T-cell (primary cell): ENCODE measurements at regions not wholly inside any gene's neighbourhood (a gene's known extent, or its start where the extent isn't known, plus 50 kb on each side); places are given as distances from the start of the nearest gene placed in this dataset.

ENCODE experiments used
- ATAC-seq, 4 experiments: fragments of 200-7000 bp in 3 of 4; fragments of 150-1000 bp in 1 of 4; cut with Tn5 transposase; replicated peaks in 1 of 4; 1 replicate in 3 of 4; 2 replicates in 1 of 4; pipeline ENCODE4 v1.10.0; 2021; ENCODE audit warnings: moderate library complexity in 3 of 4, mild to moderate bottlenecking in 2 of 4, moderate number of reproducible peaks in 1 of 4
- CTCF ChIA-PET, 2 donors: fragments of 300-600 bp; sonication (Branson Sonifier 250); formaldehyde crosslinking; loops; one replicate each; lab custom pipeline; 2022; ENCODE audit warnings: antibody characterized with exemption in 2 of 2; lab: Charles Lee
- POLR2A ChIA-PET, 2 donors: fragments of 300-600 bp; sonication (Branson Sonifier 250); formaldehyde crosslinking; loops; one replicate each; lab custom pipeline; 2022; ENCODE audit warnings: antibody characterized with exemption in 2 of 2; lab: Charles Lee
- DNase-seq, 35 experiments: peaks; one replicate each; pipeline versions ENCODE4 v3.0.0 to v3.0.0-alpha.2; 2013 to 2023
- H3K27ac ChIP-seq: one replicate; pipeline ENCODE4 v1.5.1; 2013; ENCODE audit warnings: low read length
- H3K27me3 ChIP-seq, 2 experiments: replicated peaks in 1 of 2; 1 replicate in 1 of 2; 2 replicates in 1 of 2; pipeline versions ENCODE4 v1.6.1 to v1.7.0; 2013; ENCODE audit warnings: low read length in 1 of 2, mixed read lengths in 1 of 2; ENCODE audit not compliant: control insufficient read depth in 2 of 2, insufficient read depth in 2 of 2; ENCODE audit errors: extremely low read depth in 1 of 2
- H3K36me3 ChIP-seq, 2 donors: 1 replicate in 1 of 2; 2 replicates in 1 of 2; pipeline versions ENCODE4 v1.6.1 to v1.7.0; 2013; ENCODE audit warnings: low read length in 1 of 2; ENCODE audit not compliant: control insufficient read depth in 2 of 2, insufficient read depth in 1 of 2; ENCODE audit errors: extremely low read depth in 1 of 2
- H3K4me1 ChIP-seq, 2 experiments: 1 replicate in 1 of 2; 2 replicates in 1 of 2; pipeline versions ENCODE4 v1.6.1 to v1.7.0; 2013; ENCODE audit warnings: low read length in 2 of 2, mixed read lengths in 1 of 2; ENCODE audit not compliant: insufficient read depth in 2 of 2, control insufficient read depth in 1 of 2; ENCODE audit errors: extremely low read depth in 1 of 2
- H3K4me3 ChIP-seq, 2 donors: 1 replicate in 1 of 2; 2 replicates in 1 of 2; pipeline versions ENCODE4 v1.5.1 to v1.7.0; 2013; ENCODE audit warnings: mild to moderate bottlenecking in 2 of 2, low read length in 1 of 2, moderate library complexity in 1 of 2; ENCODE audit not compliant: control insufficient read depth in 1 of 2; ENCODE audit errors: extremely low read depth in 1 of 2
- H3K9me3 ChIP-seq: 2 replicates; pipeline ENCODE4 v1.7.0; 2013
- H3K27ac Mint-ChIP-seq, 2 donors: one replicate each; pipeline ENCODE4 v1.8.0; 2020 to 2021; ENCODE audit warnings: mild to moderate bottlenecking in 2 of 2, mixed read lengths in 2 of 2
- H3K27me3 Mint-ChIP-seq, 2 donors: one replicate each; pipeline ENCODE4 v1.8.0; 2021 to 2022; ENCODE audit warnings: mixed read lengths in 2 of 2
- H3K36me3 Mint-ChIP-seq: one replicate; pipeline ENCODE4 v1.8.0; 2021; ENCODE audit warnings: mixed read lengths
- H3K4me1 Mint-ChIP-seq, 3 donors: one replicate each; pipeline ENCODE4 v1.8.0; 2020 to 2022; ENCODE audit warnings: mixed read lengths in 3 of 3, mild to moderate bottlenecking in 1 of 3
- H3K4me3 Mint-ChIP-seq, 3 donors: one replicate each; pipeline ENCODE4 v1.8.0; 2020 to 2022; ENCODE audit warnings: mild to moderate bottlenecking in 3 of 3, mixed read lengths in 3 of 3, moderate library complexity in 3 of 3
- H3K9me3 Mint-ChIP-seq, 3 donors: one replicate each; pipeline ENCODE4 v1.8.0; 2020 to 2022; ENCODE audit warnings: mixed read lengths in 3 of 3
- WGBS: methylation state at CpG from one replicate; pipeline ENCODE4 v1.1.5; 2013; ENCODE audit warnings: missing lambda C conversion rate; ENCODE audit not compliant: insufficient coverage; 5-methylcytosine and 5-hydroxymethylcytosine counted together

DNA sequence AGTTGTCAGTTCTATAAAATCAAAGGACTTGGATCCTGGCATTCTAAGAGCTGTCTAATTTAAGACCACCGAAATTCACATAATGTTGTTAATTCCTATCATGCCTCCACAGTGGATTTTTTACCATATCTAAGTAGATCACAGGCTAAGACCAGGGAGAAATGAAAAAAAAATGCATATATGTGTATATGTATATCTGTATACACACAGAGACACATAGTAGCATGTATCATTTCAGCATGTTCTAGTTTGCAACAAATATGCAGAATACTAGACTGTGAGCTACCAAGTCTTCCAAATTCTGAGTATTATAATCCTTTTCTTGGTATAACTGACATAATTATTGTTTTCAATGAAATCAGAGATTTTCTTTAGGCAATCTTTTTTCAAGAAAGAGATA is 267.6 kb upstream of the TSHZ2 start:
- POLR2A ChIA-PET: no interaction called here
- Mint-ChIP-seq H3K27me3 (no peaks in the 10 kb centered on the region), H3K4me3 (no peak overlapping the region), H3K36me3 (no peaks in the 10 kb centered on the region), H3K9me3 (peaks cover 0 to 5% (median 0%) of the 10 kb centered on the region in 3 donors), H3K27ac (no peak overlapping the region), H3K4me1 (no peaks in the 10 kb centered on the region)
- WGBS: no CpG with 5 or more reads among the region's 1 CpG
- Histone ChIP-seq H3K27ac (no peak overlapping the region), H3K4me3 (no peak overlapping the region), H3K4me1 (no peaks in the 10 kb centered on the region), H3K36me3 (no peaks in the 10 kb centered on the region), H3K9me3 (no peaks in the 10 kb centered on the region), H3K27me3 (no peaks in the 10 kb centered on the region)
- DNase-seq (no peak), ATAC-seq (no peak)
- CTCF ChIA-PET: no interaction called here

- Histone ChIP-seq H3K4me1 (no peaks in the 10 kb centered on the region), H3K4me3 (no peak overlapping the region), H3K9me3 (no peaks in the 10 kb centered on the region), H3K36me3 (no peaks in the 10 kb centered on the region), H3K27me3 (peaks cover 0 to 11% of the 10 kb centered on the region in 2 experiments), H3K27ac (no peak overlapping the region)
- no peak for ATAC-seq
- H3K4me3 Mint-ChIP-seq: no peak overlapping the region
- 83% methylated on average over 1 of the region's 2 CpGs for WGBS
- peaks cover 0 to 26% of the 10 kb centered on the region in 2 donors for H3K27me3 Mint-ChIP-seq
- DNase-seq: no peak
- CTCF ChIA-PET: interaction anchor here in 1 of 2 donors (1.0 kb wide), 1 partner anchor 93 kb away, joined by 3 read pairs; no protein-coding TSS in a partner anchor
- H3K4me1 Mint-ChIP-seq: peaks cover 0 to 4% (median 0%) of the 10 kb centered on the region in 3 donors
- no peak overlapping the region for H3K27ac Mint-ChIP-seq
- no peaks in the 10 kb centered on the region for H3K36me3 Mint-ChIP-seq
- POLR2A ChIA-PET: no interaction called here
- peaks cover 0 to 6% (median 4%) of the 10 kb centered on the region in 3 donors for H3K9me3 Mint-ChIP-seq
Observed at GRCh38 chr20:52688345-52688744, 283.8 kb upstream of the TSHZ2 start.

- CTCF ChIA-PET: no interaction called here
- peaks cover 0 to 7% of the 10 kb centered on the region in 2 experiments for H3K27me3 ChIP-seq
- H3K27ac ChIP-seq: no peak overlapping the region
- no peak overlapping the region for H3K4me3 ChIP-seq
- no peaks in the 10 kb centered on the region for H3K36me3 ChIP-seq
- ATAC-seq (no peak), DNase-seq (no peak)
- no peak overlapping the region for H3K4me3 Mint-ChIP-seq
- H3K27ac Mint-ChIP-seq: no peak overlapping the region
- POLR2A ChIA-PET: no interaction called here
- no CpG with 5 or more reads among the region's 5 CpGs for WGBS
- no peaks in the 10 kb centered on the region for H3K36me3 Mint-ChIP-seq
- H3K4me1 ChIP-seq: no peaks in the 10 kb centered on the region
- H3K27me3 Mint-ChIP-seq: peaks cover 2 to 13% of the 10 kb centered on the region in 2 donors
- peaks cover 0 to 4% (median 0%) of the 10 kb centered on the region in 3 donors for H3K4me1 Mint-ChIP-seq
- H3K9me3 Mint-ChIP-seq: peaks cover 0 to 6% (median 4%) of the 10 kb centered on the region in 3 donors
- no peaks in the 10 kb centered on the region for H3K9me3 ChIP-seq
Observed at GRCh38 chr20:52684905-52685304, 287.3 kb upstream of the TSHZ2 start.

- no peak overlapping the region for H3K4me3 Mint-ChIP-seq
- peaks cover 2 to 16% of the 10 kb centered on the region in 2 donors for H3K27me3 Mint-ChIP-seq
- DNase-seq (no peak), ATAC-seq (no peak)
- no peaks in the 10 kb centered on the region for H3K36me3 ChIP-seq
- WGBS: 74% methylated on average over 10 of the region's 14 CpGs
- CTCF ChIA-PET: no interaction called here
- H3K27ac Mint-ChIP-seq: no peak overlapping the region
- H3K27ac ChIP-seq: no peak overlapping the region
- peaks cover 0 to 4% (median 0%) of the 10 kb centered on the region in 3 donors for H3K4me1 Mint-ChIP-seq
- no peaks in the 10 kb centered on the region for H3K4me1 ChIP-seq
- H3K36me3 Mint-ChIP-seq: no peaks in the 10 kb centered on the region
- peaks cover 0 to 7% of the 10 kb centered on the region in 2 experiments for H3K27me3 ChIP-seq
- POLR2A ChIA-PET: no interaction called here
- peaks cover 0 to 6% (median 4%) of the 10 kb centered on the region in 3 donors for H3K9me3 Mint-ChIP-seq
- no peak overlapping the region for H3K4me3 ChIP-seq
- H3K9me3 ChIP-seq: no peaks in the 10 kb centered on the region
Observed at GRCh38 chr20:52684176-52684575, 288.0 kb upstream of the TSHZ2 start.

- 73% methylated on average over 3 of the region's 5 CpGs for WGBS
- ChIA-PET CTCF (no interaction called here), POLR2A (no interaction called here)
Observed at GRCh38 chr20:52683761-52684160, 288.4 kb upstream of the TSHZ2 start.

DNA sequence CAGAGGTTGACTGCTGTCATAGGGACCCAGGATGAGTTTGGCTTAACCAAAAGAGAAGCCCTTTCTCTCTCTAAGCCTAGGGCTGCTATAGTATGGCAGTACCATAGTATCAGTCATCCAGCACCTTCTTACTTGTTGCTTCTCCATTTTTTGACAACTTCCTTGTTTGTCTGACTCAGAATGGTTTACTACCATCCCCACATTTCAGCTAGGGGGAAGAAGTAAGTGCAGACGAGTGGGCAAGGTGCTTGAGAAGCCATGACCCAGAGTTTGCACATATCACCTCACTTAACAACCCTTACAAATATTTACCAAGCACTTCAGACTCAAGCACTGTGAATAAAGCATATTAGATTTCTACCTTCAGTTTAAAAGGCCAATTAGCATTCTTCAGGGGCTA is 289.9 kb upstream of the TSHZ2 start:
- POLR2A ChIA-PET: interaction anchor here in 1 of 2 donors (0.6 kb wide), 1 partner anchor 52 kb away, joined by 3 read pairs; no protein-coding TSS in a partner anchor
- Mint-ChIP-seq H3K36me3 (no peaks in the 10 kb centered on the region), H3K27ac (no peak overlapping the region), H3K9me3 (peaks cover 0 to 6% (median 4%) of the 10 kb centered on the region in 3 donors), H3K4me1 (peaks cover 0 to 5% (median 0%) of the 10 kb centered on the region in 3 donors), H3K27me3 (peaks cover 2 to 22% of the 10 kb centered on the region in 2 donors), H3K4me3 (no peak overlapping the region)
- Histone ChIP-seq H3K4me1 (no peaks in the 10 kb centered on the region), H3K27ac (no peak overlapping the region), H3K36me3 (no peaks in the 10 kb centered on the region), H3K27me3 (peaks cover 0 to 7% of the 10 kb centered on the region in 2 experiments), H3K4me3 (no peak overlapping the region), H3K9me3 (no peaks in the 10 kb centered on the region)
- CTCF ChIA-PET: no interaction called here
- no peak for ATAC-seq
- no peak for DNase-seq
- WGBS: no CpG with 5 or more reads among the region's 1 CpG

More at GRCh38 chr20:52683761-52684160, 288.4 kb upstream of the TSHZ2 start:
- ATAC-seq (no peak), DNase-seq (no peak)
- H3K27ac ChIP-seq: no peak overlapping the region
- Mint-ChIP-seq H3K9me3 (peaks cover 0 to 6% (median 4%) of the 10 kb centered on the region in 3 donors), H3K27me3 (peaks cover 2 to 20% of the 10 kb centered on the region in 2 donors), H3K27ac (no peak overlapping the region), H3K4me3 (no peak overlapping the region), H3K36me3 (no peaks in the 10 kb centered on the region), H3K4me1 (peaks cover 0 to 4% (median 0%) of the 10 kb centered on the region in 3 donors)
- H3K4me3 ChIP-seq: no peak overlapping the region
- H3K9me3 ChIP-seq: no peaks in the 10 kb centered on the region
- no peaks in the 10 kb centered on the region for H3K36me3 ChIP-seq
- H3K4me1 ChIP-seq: no peaks in the 10 kb centered on the region
- peaks cover 0 to 7% of the 10 kb centered on the region in 2 experiments for H3K27me3 ChIP-seq
